H9 (cell line): ENCODE measurements at regions not wholly inside any gene's neighbourhood (a gene's known extent, or its start where the extent isn't known, plus 50 kb on each side); places are given as distances from the start of the nearest gene placed in this dataset.

Experiments used
- DNase-seq: peaks from one replicate; pipeline ENCODE4 v3.0.0-alpha.2; 2017
- H2AFZ ChIP-seq: one replicate; pipeline ENCODE4 v1.6.1; 2013; ENCODE audit warnings: mild to moderate bottlenecking, low read length, control low read depth, moderate library complexity
- H2AK5ac ChIP-seq: 2 replicates; pipeline ENCODE4 v1.6.1; 2013; ENCODE audit warnings: low read length, control low read depth, mixed read lengths; ENCODE audit not compliant: insufficient read length
- H2BK120ac ChIP-seq: one replicate; pipeline ENCODE4 v1.6.1; 2013; ENCODE audit warnings: low read depth, mild to moderate bottlenecking, low read length, control low read depth, inconsistent platforms; ENCODE audit not compliant: poor library complexity, severe bottlenecking
- H2BK12ac ChIP-seq: 2 replicates; pipeline ENCODE4 v1.6.1; 2013; ENCODE audit warnings: low read length, control low read depth, mixed read lengths, low read depth; ENCODE audit not compliant: insufficient read length
- H2BK15ac ChIP-seq: 2 replicates; pipeline ENCODE4 v1.6.1; 2013; ENCODE audit warnings: low read depth, low read length, control low read depth
- H2BK20ac ChIP-seq: one replicate; pipeline ENCODE4 v1.6.1; 2013; ENCODE audit warnings: low read depth, mild to moderate bottlenecking, low read length, control low read depth, inconsistent platforms; ENCODE audit not compliant: poor library complexity, severe bottlenecking
- H2BK5ac ChIP-seq: 2 replicates; pipeline ENCODE4 v1.6.1; 2013; ENCODE audit warnings: low read length, control low read depth, mixed read lengths; ENCODE audit not compliant: insufficient read length
- H3K14ac ChIP-seq: 2 replicates; pipeline ENCODE4 v1.6.1; 2013; ENCODE audit warnings: low read length, control low read depth; ENCODE audit not compliant: insufficient read depth
- H3K18ac ChIP-seq: 2 replicates; pipeline ENCODE4 v1.6.1; 2013; ENCODE audit warnings: low read depth, mild to moderate bottlenecking, mixed read lengths, low read length, control low read depth; ENCODE audit not compliant: insufficient read length
- H3K23ac ChIP-seq: 2 replicates; pipeline ENCODE4 v1.6.1; 2013; ENCODE audit warnings: low read length, control low read depth, mixed read lengths, low read depth; ENCODE audit not compliant: insufficient read length
- H3K23me2 ChIP-seq: 2 replicates; pipeline ENCODE4 v1.6.1; 2013; ENCODE audit warnings: low read depth, mild to moderate bottlenecking, mixed read lengths, low read length, control low read depth; ENCODE audit not compliant: insufficient read length, poor library complexity, severe bottlenecking
- H3K27ac ChIP-seq: 2 replicates; pipeline ENCODE4 v1.5.1; 2013; ENCODE audit warnings: low read length, control low read depth, mixed read lengths, low read depth; ENCODE audit not compliant: insufficient read length
- H3K27me3 ChIP-seq: 2 replicates; pipeline ENCODE4 v1.6.1; 2013; ENCODE audit warnings: low read length, control low read depth, inconsistent platforms; ENCODE audit not compliant: insufficient read depth
- H3K4ac ChIP-seq: 2 replicates; pipeline ENCODE4 v1.6.1; 2013; ENCODE audit warnings: low read depth, mild to moderate bottlenecking, control low read depth, inconsistent platforms, low read length, moderate library complexity
- H3K4me1 ChIP-seq: 2 replicates; pipeline ENCODE4 v1.6.1; 2013; ENCODE audit warnings: low read length, control low read depth, inconsistent platforms; ENCODE audit not compliant: insufficient read depth
- H3K4me2 ChIP-seq: 2 replicates; pipeline ENCODE4 v1.6.1; 2013; ENCODE audit warnings: low read length, control low read depth, mixed read lengths; ENCODE audit not compliant: insufficient read length, insufficient read depth
- H3K56ac ChIP-seq: 2 replicates; pipeline ENCODE4 v1.6.1; 2013; ENCODE audit warnings: low read depth, mild to moderate bottlenecking, mixed read lengths, low read length, control low read depth; ENCODE audit not compliant: insufficient read length
- H3K79me1 ChIP-seq: 2 replicates; pipeline ENCODE4 v1.6.1; 2013; ENCODE audit warnings: low read depth, mild to moderate bottlenecking, moderate library complexity, low read length, control low read depth, inconsistent platforms; ENCODE audit not compliant: insufficient read depth, poor library complexity, severe bottlenecking
- H3K79me2 ChIP-seq: 2 replicates; pipeline ENCODE4 v1.6.1; 2013; ENCODE audit warnings: low read length, control low read depth, inconsistent platforms; ENCODE audit not compliant: insufficient read depth
- H3K9ac ChIP-seq: 2 replicates; pipeline ENCODE4 v1.6.1; 2013; ENCODE audit warnings: low read length, control low read depth, mixed read lengths; ENCODE audit not compliant: insufficient read length; ENCODE audit errors: extremely low read depth
- H3K9me3 ChIP-seq: one replicate; pipeline ENCODE4 v1.6.1; 2013; ENCODE audit warnings: low read depth, low read length, inconsistent platforms; ENCODE audit not compliant: control insufficient read depth
- H3T11ph ChIP-seq: one replicate; pipeline ENCODE4 v1.6.1; 2013; ENCODE audit warnings: mild to moderate bottlenecking, low read length, control low read depth, inconsistent platforms
- H4K20me1 ChIP-seq: one replicate; pipeline ENCODE4 v1.6.1; 2013; ENCODE audit not compliant: control insufficient read depth, insufficient read length, insufficient read depth
- H4K5ac ChIP-seq: 2 replicates; pipeline ENCODE4 v1.6.1; 2013; ENCODE audit warnings: low read depth, mild to moderate bottlenecking, mixed read lengths, low read length, control low read depth; ENCODE audit not compliant: insufficient read length
- H4K8ac ChIP-seq: replicated peaks from 2 replicates; pipeline ENCODE4 v1.6.1; 2013; ENCODE audit warnings: low read length, control low read depth, mixed read lengths, low read depth; ENCODE audit not compliant: insufficient read length
- H4K91ac ChIP-seq: 2 replicates; pipeline ENCODE4 v1.6.1; 2013; ENCODE audit warnings: low read depth, mild to moderate bottlenecking, moderate library complexity, mixed read lengths, low read length, control low read depth; ENCODE audit not compliant: insufficient read length
- H3K27ac Mint-ChIP-seq, 3 experiments: 2 replicates in 2 of 3; 3 replicates in 1 of 3; pipeline ENCODE4 v1.8.0; 2020 to 2021; ENCODE audit warnings: mixed read lengths in 3 of 3, mild to moderate bottlenecking in 1 of 3, moderate library complexity in 1 of 3
- H3K27me3 Mint-ChIP-seq: 2 replicates; pipeline ENCODE4 v1.8.0; 2021; ENCODE audit warnings: low read depth, mild to moderate bottlenecking, moderate library complexity, mixed read lengths
- H3K36me3 Mint-ChIP-seq, 3 experiments: 2 replicates in 2 of 3; 3 replicates in 1 of 3; pipeline ENCODE4 v1.8.0; 2020 to 2021; ENCODE audit warnings: low read depth in 3 of 3, mixed read lengths in 3 of 3; ENCODE audit not compliant: insufficient read depth in 1 of 3
- H3K4me1 Mint-ChIP-seq, 2 experiments: 2 replicates each; pipeline ENCODE4 v1.8.0; 2020; ENCODE audit warnings: mixed read lengths in 2 of 2
- H3K4me3 Mint-ChIP-seq, 2 experiments: 2 replicates in 1 of 2; 3 replicates in 1 of 2; pipeline ENCODE4 v1.8.0; 2020 to 2021; ENCODE audit warnings: mild to moderate bottlenecking in 2 of 2, mixed read lengths in 2 of 2, moderate library complexity in 1 of 2
- H3K9me3 Mint-ChIP-seq, 2 experiments: 2 replicates in 1 of 2; 3 replicates in 1 of 2; pipeline ENCODE4 v1.8.0; 2020; ENCODE audit warnings: mild to moderate bottlenecking in 2 of 2, mixed read lengths in 2 of 2, moderate library complexity in 1 of 2
- TF ChIP-seq, protein P1 (sequence below): fragments of 200-600 bp; sonication (generic); conservative IDR thresholded peaks from 3 replicates; pipeline ENCODE4 v1.8.0; 2021; ENCODE audit warnings: antibody characterized with exemption, mild to moderate bottlenecking

DNA sequence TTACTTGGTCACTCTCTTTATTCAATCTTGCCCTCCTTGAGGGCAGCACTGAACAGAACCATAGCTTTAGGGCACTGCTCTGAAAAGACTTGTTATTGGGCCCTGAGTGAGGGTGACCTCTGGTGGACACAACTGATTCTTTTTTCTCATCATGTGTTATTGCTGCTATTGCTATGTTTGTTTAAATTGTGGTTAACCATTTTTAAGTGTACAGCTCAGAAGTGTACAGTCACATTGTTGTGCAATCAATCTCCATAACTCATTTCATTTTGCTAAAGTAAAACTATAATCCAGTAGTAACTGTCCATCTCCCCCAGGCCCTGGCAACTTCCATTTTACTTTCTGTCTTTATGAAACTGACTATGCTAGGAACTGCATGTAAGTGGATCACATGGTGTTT, 351.1 kb upstream of the RIOK2 start:
- Mint-ChIP-seq H3K27ac (no peak overlapping the region), H3K27me3 (no peaks in the 10 kb centered on the region), H3K36me3 (no peaks in the 10 kb centered on the region), H3K9me3 (no peaks in the 10 kb centered on the region), H3K4me3 (no peak overlapping the region), H3K4me1 (peaks cover 0 to 13% of the 10 kb centered on the region in 2 experiments; a peak in 2 of 4 replicates)
- Histone ChIP-seq H3K23ac (no peak overlapping the region), H4K91ac (no peak overlapping the region), H3T11ph (no peak overlapping the region), H3K79me2 (no peaks in the 10 kb centered on the region), H4K5ac (no peak overlapping the region), H2AFZ (no peak overlapping the region), H3K79me1 (no peaks in the 10 kb centered on the region), H3K4me2 (no peak overlapping the region), H2BK120ac (no peak overlapping the region), H3K27ac (no peak overlapping the region), H3K27me3 (no peaks in the 10 kb centered on the region), H3K9me3 (no peaks in the 10 kb centered on the region), H3K14ac (no peak overlapping the region), H3K4ac (no peak overlapping the region), H2BK20ac (no peak overlapping the region), H2BK5ac (no peak overlapping the region), H3K18ac (no peak overlapping the region), H2BK12ac (no peak overlapping the region), H3K23me2 (no peaks in the 10 kb centered on the region), H2AK5ac (no peak overlapping the region), H3K9ac (no peak overlapping the region), H2BK15ac (no peak overlapping the region), H3K4me1 (no peaks in the 10 kb centered on the region), H4K8ac (no peak overlapping the region), H4K20me1 (no peaks in the 10 kb centered on the region), H3K56ac (no peak overlapping the region)
- TF ChIP-seq, protein P1, sequence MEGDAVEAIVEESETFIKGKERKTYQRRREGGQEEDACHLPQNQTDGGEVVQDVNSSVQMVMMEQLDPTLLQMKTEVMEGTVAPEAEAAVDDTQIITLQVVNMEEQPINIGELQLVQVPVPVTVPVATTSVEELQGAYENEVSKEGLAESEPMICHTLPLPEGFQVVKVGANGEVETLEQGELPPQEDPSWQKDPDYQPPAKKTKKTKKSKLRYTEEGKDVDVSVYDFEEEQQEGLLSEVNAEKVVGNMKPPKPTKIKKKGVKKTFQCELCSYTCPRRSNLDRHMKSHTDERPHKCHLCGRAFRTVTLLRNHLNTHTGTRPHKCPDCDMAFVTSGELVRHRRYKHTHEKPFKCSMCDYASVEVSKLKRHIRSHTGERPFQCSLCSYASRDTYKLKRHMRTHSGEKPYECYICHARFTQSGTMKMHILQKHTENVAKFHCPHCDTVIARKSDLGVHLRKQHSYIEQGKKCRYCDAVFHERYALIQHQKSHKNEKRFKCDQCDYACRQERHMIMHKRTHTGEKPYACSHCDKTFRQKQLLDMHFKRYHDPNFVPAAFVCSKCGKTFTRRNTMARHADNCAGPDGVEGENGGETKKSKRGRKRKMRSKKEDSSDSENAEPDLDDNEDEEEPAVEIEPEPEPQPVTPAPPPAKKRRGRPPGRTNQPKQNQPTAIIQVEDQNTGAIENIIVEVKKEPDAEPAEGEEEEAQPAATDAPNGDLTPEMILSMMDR: peak; percentile 83
- peak; percentile 38 for DNase-seq
